HG03521 (cell line): ENCODE measurements at regions not wholly inside any gene's neighbourhood (a gene's known extent, or its start where the extent isn't known, plus 50 kb on each side); places are given as distances from the start of the nearest gene placed in this dataset.

Experiments used
- ATAC-seq: cut with Tn5 transposase; IDR thresholded peaks from one replicate; pipeline ENCODE4 v1.9.1; 2021; ENCODE audit warnings: mild to moderate bottlenecking, moderate library complexity; ENCODE audit not compliant: unreplicated experiment

DNA sequence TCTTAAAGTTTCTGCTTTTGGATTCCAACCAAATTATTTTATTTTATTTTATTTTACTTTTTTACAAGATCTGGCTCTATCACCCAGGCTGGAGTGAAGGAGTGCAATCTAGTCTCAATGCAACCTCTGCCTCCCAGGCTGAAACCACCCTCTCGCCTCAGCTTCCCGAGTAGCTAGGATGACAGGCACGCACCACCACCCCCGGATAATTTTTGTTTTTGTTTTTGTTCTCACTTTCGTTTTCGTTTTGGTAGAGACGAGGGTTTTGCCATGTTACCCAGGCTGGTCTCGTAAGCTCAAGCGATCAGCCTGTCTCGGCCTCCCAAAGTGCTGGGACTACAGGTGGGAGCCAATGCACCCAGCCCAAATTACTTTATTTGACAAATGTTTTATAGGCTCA lies 219.8 kb downstream of the ETS1 start:
- ATAC-seq, result peak; percentile 65

DNA sequence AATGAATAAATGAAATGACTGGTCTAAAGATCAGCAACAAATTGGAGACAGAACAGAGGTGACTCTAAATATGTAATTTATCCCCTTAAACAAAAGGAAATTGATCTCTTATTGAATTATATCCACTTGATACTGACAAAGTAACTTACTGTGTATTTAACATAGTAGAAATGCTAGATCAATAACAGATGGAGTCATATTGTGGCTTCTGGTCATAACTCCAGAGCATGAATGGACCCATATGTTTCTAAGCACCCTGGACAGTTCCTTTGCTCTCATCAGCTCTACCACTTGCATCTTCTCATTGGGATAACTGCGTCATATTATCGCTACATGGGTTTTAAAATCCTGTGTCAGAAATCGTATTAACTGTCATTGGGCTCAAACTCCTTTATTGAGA lies 222.3 kb downstream of the ETS1 start:
- ATAC-seq, result no peak

DNA sequence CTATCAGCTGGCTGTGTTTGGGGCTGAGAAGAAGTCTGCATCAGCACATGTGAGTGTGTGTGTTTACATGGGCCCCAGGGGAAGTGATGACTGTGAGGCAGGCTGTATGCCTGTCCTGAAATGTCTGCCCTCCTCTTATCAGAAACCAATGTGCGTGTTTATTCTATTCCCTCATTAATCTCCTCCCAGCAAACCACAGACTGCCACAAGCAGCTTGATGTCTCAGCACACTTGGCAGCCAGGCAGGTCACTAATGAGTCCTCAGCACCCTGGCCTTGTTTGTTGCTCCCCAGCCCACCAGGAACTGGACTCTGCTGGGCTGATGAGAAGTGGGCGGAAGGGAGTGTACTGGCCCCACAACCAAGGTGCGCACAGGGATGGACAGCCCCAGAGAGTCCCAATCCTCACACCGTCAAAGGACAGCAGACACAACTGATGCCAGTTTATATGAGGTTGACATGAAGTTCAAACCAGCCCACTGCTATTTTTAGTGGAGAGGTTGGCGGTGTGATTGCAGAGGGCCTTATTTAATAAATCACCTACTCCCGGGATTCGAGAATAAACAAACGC lies 225.8 kb downstream of the ETS1 start:
- no peak for ATAC-seq

DNA sequence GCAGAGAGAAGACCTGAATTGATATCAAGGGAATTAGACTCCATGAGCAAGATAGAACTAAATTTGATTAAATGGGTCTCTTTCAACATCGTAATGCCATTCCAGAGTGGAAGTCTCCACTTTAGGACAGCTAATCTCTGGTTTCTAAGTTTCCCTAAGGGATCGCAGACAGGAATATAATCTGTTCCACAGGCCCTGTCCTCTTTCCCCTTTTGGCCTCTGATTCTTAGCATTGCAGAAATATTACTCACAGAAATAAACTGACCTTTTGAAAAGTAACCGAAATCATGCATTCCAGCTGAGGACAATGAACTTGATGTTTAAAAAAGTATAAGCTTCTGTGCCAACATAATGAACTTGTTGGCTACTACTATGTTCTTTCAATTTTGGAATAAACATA lies 227.8 kb downstream of the ETS1 start:
- ATAC-seq, result no peak

DNA sequence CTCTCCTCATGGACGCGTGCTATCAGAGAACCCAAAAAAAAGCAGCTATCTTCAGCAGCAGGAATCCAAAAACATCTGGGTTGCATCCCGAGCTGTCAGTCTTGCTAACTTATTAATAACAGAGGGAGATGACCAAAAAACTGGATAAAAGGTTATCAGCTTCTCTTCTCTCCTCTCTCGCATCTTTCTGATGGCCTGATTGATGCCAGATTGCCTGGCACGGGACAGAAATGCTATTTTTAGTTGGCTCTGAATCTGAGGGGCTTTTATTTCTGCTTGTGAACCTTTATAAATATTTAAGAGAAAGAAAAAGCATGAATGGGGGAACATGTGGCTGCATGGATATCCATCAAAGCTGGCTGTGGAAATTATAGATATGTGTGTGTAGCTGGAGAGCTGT lies 230.3 kb downstream of the ETS1 start:
- ATAC-seq, result no peak

DNA sequence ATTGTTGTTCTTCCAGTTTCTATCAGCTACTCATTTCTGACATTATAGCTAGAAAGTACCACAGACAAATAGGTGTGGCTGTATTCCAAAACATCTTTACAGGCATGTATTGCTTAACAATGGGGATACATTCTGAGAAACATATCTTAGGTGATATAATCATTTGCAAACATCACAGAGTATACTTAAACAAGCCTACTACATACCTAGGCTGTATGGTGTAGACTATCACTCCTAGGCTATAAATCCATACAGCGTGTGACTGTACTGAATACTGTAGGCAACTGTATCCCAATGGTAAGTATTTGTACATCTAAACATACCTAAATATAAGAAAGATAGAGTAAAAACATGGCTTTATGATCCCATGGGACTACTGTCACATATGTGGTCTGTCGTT lies 231.8 kb downstream of the ETS1 start:
- no peak for ATAC-seq

DNA sequence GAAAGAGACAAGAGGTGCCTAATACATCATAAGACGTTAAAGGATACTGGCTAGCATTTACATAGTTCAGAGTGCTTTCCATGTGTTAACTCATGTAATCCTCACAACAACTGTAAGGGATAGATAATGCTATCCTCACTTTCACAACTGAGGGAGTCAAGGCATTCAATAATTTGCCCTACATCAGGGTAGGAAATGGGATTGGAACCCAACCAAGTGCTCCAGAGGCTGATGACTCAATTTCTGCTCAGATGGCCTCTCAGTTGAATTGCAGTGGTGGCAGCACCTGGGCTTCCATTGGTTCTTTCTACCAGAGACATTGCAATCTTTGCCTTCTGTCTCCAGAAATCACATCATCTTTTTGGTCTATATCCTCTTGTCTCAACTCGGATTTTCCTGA lies 232.9 kb downstream of the ETS1 start:
- no peak for ATAC-seq

DNA sequence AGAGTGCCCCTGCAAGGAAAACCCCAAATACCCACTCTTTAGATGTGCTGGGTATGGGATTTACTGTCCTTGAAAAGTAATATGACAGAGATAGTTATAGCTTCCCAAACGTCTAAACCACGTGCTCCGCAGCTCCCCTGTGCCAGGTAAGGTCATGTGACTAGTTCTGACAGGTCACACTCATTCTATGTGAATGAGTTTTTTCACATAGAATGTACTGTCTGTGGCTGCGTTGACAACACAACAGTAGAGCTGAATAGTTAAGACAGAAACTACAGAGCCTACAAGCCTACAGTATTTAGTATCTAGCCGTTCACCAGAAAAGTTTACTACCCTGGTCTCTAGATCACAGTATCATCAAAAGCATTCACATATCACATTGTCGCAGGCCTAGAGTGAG lies 236.2 kb downstream of the ETS1 start:
- no peak for ATAC-seq

DNA sequence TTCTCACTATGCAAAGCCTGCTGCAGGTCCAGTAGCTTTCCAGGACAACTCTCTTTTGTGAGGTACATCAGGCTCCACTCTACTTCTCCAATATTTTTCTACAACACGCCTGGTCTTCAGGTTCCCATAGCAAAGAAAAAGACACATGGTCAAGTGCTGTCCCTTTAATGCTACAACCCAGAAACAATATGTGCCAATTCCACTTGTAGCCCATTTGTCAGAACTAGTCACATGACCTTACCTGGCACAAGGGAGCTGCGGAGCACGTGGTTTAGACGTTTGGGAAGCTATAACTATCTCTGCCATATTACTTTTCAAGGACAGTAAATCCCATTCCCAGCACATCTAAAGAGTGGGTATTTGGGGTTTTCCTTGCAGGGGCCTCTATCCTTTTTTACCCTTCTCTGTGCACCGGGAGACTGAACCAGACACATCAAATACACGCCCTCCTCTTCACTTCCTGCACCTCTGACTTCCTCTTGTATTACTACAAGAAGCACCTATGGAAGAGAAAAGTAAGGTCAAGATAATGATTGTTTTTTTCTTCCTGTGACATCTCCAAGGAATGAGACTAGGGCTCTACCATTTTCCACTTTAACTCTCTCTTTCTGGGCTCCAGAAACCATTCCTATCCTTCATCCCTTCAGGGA lies 237.6 kb downstream of the ETS1 start:
- no peak for ATAC-seq

DNA sequence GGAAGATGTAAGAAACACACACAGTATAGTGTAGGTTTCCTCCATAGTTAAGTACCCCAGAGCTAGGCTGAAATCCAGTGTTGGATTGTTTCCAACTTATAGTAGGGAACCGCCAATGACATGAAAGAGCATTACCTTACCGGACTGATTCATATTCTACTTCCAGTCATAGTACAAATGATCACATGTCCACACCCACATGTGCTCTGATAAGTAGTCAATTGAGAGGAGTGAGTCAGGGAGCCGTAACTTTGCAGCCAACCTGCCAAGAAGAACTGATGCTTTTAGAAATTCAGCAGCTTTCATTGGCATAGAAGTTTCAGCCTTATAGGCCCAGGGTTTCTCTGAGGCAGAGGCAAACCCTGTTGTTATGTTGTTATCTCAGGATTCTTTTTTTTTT lies 240.6 kb downstream of the ETS1 start:
- no peak for ATAC-seq

DNA sequence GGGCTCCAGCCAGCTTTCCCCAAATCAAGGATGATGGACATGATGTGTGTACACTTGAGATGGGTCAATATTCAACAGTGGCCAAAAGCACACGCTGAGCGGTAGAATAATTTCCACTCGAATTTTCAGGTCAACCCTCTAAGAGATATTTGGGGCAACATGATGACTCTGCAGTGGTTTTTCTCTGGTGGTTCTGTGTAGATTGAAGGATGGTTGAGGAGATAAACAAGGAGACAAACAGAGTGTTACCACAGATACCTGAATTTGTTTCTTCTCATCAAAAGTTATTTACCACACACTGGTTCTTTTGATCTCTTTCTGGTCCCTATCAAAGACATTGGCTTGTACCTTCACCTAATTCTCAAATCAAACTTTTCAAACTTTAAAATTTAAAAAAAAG lies 242.0 kb downstream of the ETS1 start:
- ATAC-seq, result no peak

DNA sequence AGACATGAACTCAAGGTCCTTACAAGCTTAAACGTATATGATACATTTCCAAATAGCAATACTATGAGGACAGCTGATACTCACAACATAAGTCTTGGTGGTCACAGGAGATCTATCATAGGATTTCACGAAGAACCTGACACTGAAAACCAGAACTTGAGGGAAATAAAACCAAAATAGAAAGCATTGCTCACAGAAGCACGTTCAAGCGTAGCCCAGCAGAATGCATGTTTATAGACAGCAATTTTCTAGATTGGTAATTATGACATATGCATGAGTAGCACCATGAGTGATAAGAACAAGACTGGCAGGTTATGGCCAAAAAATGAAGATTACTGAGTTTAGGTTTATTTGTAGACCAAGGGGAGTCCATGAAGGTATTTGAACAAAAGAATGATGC lies 243.5 kb downstream of the ETS1 start:
- no peak for ATAC-seq

DNA sequence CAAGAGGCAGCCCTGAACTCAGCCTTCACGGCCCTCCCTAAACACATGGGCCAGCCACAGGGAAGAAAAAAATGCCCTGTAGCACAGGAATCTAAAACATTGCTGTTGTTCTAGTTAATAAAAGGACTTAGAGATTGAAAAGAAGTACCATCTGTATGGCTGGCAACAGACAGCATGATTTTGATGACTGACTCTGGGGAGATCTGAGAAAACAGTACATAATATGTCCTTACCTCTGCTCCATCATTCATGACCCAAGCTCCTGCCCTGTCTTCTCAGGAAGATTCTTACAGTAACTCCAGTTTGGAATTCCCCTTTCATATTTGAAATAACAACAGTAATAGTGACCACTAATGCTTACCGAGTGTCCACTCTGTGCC lies 244.2 kb downstream of the ETS1 start:
- ATAC-seq, result peak; percentile 18

DNA sequence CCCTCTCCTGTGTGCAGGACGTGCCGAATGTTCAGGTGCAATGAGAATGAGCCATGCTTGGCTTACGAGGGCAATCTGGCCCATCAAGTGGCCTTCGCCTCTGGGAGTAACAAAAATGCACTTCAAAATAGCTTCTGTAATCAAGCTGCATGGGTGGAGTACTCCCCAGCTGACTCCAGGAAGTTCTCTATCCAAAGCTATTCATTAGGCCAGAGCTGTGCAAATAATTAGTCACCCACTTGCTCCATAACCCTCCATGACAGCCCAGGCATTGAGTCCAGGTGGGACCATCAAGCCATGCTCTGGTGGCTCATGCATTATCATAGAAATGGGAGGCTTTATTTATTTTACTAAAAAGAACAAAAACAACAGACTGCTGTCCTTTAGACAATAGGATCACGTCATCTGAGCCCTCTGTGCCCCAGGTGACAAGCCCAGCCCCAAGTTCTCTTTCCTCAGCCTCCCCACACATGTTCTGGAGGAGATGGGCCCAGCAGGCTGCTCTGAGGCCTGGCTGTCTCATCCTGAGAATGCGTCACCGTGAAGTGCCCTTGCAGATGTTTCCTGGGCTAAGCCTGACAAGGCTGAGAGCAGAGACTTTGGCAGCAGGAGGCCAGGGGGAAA lies 244.7 kb downstream of the ETS1 start:
- peak; percentile 82 for ATAC-seq

DNA sequence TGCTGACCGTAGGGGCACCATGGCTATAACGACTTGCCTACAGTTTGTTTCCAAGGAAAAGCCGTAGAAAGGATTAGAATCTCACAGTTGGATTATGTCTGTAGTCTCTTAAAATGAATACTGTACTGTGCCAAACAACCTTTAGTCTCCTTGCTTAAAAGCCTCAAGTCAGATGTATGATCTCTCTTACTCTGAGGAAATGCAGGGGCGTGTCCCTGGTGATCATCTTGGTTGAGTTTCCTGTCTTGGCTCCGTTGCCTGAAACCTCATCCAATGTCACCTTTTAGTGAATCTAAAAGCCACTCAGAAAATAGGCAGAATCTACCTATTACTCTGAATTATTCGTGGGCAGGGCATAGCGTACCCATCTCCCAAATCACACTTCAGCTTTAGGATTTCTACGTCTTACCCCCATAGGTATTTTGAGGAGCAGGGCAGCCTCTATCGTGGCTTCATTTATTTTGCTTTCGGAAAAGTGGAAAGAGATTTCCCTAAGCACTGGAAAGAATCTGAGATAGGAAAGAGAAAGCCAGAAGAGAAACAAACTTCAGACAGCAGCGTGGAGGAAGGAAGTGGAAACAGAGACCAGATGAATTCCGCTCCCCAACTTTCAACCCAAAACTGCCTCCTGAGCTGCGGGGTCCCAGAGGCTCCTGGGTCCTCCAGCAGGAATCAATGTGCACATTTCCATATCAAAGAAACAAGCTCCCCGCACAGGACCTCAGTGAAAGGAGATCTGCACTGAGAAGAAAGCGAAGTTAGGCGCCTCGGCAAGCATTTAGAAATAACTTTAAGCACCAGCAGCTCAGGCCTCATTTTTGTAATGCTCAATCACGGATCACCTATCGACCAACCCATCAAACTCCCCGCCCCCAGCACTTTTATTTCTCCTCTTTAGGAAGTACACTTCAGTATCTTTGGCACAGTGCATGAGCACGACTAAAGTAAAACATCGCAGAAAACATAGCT lies 245.8 kb downstream of the ETS1 start:
- ATAC-seq, result no peak

DNA sequence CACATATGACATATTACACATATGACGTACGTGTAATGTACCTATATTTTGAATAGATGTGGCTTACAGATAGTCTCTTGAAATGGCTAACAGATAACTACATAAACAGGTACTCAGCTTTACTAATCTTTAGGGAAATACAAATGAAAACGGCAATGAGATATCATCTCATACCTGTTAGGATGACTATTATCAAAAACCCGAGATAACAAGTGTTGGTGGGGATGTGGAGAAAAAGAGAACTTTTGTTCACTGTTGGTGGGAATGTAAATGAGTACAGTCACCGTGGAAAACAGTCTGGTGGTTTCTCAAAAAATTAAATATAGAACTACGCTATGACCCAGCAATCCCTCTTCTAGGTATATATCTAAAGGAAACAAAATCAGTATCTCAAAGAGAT lies 247.6 kb downstream of the ETS1 start:
- no peak for ATAC-seq

DNA sequence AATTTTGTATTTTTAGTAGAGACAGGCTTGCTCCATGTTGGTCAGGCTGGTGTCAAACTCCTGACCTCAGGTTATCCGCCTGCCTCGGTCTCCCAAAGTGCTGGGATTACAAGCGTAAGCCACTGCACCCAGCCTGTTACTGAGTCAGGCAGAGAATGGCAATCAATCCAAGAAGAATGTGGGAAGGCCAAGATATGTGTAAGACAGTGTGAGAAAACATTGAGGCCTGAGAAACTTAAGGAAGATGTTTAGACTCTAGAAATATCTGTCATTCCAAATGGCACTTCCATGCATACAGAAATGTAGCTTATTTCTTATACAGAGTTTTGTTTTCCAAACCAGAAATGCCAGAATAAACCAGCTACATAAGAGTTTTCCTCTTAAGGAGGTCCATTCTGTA lies 248.5 kb downstream of the ETS1 start:
- no peak for ATAC-seq

DNA sequence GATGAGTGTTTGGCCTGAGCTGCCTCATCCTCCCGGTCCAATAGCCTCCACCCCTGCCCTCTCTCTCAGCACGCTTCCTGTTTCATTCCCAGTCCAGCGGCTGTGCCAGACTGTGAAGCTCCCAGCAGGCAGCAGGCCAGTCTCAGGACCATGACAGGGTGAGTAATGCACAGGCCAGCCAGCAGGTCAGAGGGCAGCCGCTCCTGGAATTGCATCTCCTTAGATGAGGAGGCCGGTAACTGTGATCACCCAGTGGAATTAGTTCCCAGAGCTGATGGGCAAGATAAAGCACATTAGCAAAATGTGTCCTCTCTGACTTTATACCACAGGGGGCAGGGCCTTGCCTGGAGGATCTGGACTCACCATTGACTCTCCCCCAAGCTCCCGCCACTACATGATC lies 251.2 kb downstream of the ETS1 start:
- no peak for ATAC-seq

DNA sequence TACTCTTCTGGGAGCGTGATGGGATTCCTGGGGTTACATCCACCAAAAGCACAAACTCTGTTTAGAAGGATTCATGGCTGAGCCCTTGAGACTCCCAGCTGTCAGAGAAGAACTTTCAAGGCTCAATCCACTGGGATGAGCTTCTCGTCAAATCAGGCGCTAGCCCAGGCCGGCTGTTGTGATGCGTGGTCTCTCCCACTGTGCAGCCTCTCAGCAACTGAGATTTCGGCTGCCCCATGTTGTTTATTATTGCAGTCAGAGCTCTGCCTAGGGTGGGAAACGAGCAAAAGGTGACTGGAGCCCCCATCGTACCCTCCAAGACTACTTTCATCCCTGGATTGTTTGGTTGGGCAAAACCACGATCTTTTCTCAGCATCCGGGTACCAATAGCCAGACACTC lies 251.6 kb downstream of the ETS1 start:
- no peak for ATAC-seq

DNA sequence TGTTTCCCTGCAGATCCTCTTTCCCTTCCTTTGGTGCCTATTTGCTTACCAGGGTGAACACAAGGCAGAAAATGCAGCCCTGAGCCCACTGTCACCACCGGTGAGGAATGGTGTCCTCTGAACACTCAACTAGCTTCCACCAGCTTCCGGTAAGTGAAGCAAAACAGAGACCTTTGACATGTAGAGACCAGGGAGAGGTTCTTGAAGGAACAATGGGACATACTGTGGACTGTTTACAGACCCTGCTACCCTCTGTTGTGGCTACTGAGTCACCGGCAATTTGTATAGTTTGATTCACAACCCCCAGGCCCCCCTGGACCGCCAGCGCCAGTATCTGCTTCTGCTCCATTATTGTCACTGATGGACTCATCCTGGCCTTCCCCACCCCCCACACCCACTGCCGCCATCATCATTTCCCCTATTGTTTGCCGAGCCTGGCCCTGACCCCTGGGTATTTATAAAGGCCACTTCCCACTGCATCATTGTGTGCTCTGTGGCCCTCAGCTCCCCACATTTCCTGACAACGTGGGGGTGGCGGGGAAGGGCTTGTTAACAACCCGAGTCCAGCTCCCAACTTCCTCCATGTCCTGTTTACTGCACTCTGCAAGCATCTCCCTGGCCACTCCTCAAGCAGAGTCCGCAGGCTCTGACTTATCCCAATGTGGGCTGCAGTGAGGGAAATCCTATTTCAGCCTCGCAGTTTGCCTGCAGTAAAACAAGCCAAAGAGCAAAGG lies 252.9 kb downstream of the ETS1 start:
- no peak for ATAC-seq

DNA sequence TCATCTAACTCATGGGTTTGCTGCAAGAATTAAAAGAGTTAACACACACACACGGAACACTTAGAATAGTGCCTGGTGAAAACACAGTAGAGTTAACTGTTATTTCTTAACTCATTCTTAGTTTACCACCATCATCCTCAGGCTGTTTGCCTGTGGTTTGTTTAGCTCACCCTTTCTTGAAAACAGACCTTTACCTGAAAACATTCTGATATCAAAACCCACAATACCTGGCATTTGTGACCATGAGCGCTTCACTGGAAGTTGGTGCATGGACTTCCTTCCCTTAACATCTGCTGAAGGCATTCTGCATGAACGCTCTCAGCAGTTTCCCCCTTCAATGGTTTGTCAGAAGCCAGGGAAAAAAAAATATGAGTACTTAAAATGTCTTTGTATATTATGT lies 256.0 kb downstream of the ETS1 start:
- no peak for ATAC-seq
